ENCODE measurements at regions not wholly inside any gene's neighbourhood (a gene's known extent, or its start where the extent isn't known, plus 50 kb on each side); places are given as distances from the start of the nearest gene placed in this dataset.

GRCh38 chr3:35565048-35565447 is 74.3 kb upstream of the ARPP21 start:
- Histone ChIP-seq H3K36me3 (no peaks in the 10 kb centered on the region), H3K27me3 (ENCODE audit: insufficient read depth, low read depth, severe bottlenecking) (no peaks in the 10 kb centered on the region), H3K4me3 (ENCODE audit: low read depth, low read length) (no peak overlapping the region), H3K9me3 (ENCODE audit: severe bottlenecking) (no peaks in the 10 kb centered on the region), H3K27ac (no peak overlapping the region)
- DNase-seq: no peak
- TF ChIP-seq CTCF (IDR thresholded peaks at IDR 0.05; ENCODE audit: low read depth, low read length): no peak

Measured in WERI-Rb-1 (cell line).